ENCODE measurements at regions not wholly inside any gene's neighbourhood (a gene's known extent, or its start where the extent isn't known, plus 50 kb on each side); places are given as distances from the start of the nearest gene placed in this dataset.

DNA sequence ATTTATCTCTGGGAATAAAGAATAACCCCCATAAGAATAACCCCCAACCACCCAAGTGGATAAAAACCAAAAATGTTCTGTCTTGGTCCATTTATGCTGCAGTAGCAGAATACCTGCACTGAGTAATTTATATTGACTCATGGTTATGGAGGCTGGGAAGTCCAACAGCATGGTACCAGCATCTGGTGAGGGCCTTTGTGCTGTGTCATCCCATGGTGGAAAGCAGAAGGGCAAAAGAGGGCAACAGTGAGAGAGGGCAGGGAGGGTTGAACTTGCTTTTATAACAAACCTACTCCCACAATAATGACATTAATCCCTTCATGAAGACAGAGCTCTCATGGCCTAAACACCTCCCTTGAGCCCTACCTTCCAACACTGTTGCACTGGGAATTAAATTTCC lies 133.7 kb downstream of the ERMARD start:
- no peak for TF ChIP-seq Cebpa-rat (IDR thresholded peaks at IDR 0.05)
- Histone ChIP-seq H3K4me1 (no peaks in the 10 kb centered on the region), H3K4me2 (no peak overlapping the region), H3K4me3 (no peak overlapping the region), H3K27me3 (no peaks in the 10 kb centered on the region), H3K27ac (no peak overlapping the region), H3K9ac (no peak overlapping the region), H4K20me1 (no peaks in the 10 kb centered on the region), H3K36me3 (no peaks in the 10 kb centered on the region), H3K9me3 (replicated peaks in 1 of 11) (peaks cover 0 to 9% (median 0%) of the 10 kb centered on the region in 11 experiments; a peak in 4 of 22 replicates)

DNA sequence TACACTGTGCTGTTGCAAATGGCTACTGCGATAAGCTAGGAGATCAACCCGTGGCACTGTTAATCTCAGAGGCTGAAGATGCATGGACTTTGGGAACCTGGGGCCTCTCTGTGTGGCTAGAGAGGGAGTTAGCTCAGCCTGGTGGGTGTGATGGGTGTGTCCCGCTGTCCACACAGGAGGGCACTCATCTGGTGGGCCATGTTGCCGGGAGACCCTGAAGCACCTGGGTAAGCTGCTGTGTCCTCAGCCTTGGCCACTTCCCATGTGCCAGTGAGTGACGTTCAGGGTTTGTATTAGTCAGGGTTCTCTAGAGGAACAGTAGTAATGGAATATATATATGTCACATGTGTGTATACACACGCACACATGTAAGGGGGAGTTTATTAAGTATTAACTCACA lies 132.7 kb downstream of the ERMARD start:
- Histone ChIP-seq H3K27me3 (no peaks in the 10 kb centered on the region), H3K9ac (no peak overlapping the region), H3K36me3 (no peaks in the 10 kb centered on the region), H3K4me3 (no peak overlapping the region), H3K27ac (no peak overlapping the region), H3K4me2 (no peak overlapping the region), H3K4me1 (no peaks in the 10 kb centered on the region), H3K9me3 (replicated peaks in 1 of 11) (peaks cover 0 to 9% (median 0%) of the 10 kb centered on the region in 11 experiments; a peak in 4 of 22 replicates), H4K20me1 (no peaks in the 10 kb centered on the region)
- no peak for TF ChIP-seq Cebpa-rat (IDR thresholded peaks at IDR 0.05)

DNA sequence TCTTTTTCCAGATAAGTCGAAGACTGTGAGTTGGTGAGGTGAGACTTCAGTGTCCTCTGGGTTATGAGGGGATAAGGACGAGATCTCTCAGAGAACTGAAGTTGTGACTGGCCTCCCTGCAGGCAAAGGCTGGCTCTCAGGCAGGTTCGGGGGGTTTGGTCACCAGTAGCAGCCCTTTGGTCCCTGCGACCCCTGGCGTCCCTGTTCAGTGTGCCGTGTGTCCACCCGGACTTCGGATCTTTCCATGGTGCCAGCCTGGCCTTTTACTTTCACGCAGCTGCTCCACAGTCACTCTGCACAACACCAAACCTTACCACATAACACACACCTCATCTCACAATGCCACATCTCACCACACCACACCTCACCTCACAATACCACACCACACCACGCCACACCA lies 131.9 kb downstream of the ERMARD start:
- TF ChIP-seq Cebpa-rat (IDR thresholded peaks at IDR 0.05), result no peak
- no peak overlapping the region for H3K4me2 ChIP-seq
- no peaks in the 10 kb centered on the region for H3K4me1 ChIP-seq
- no peaks in the 10 kb centered on the region for H3K27me3 ChIP-seq
- H3K4me3 ChIP-seq, result no peak overlapping the region
- no peaks in the 10 kb centered on the region for H3K36me3 ChIP-seq
- H3K9me3 ChIP-seq (replicated peaks in 1 of 11), result peaks cover 0 to 9% (median 0%) of the 10 kb centered on the region in 11 experiments; a peak in 4 of 22 replicates
- H3K27ac ChIP-seq, result no peak overlapping the region
- no peak overlapping the region for H3K9ac ChIP-seq
- H4K20me1 ChIP-seq, result no peaks in the 10 kb centered on the region

DNA sequence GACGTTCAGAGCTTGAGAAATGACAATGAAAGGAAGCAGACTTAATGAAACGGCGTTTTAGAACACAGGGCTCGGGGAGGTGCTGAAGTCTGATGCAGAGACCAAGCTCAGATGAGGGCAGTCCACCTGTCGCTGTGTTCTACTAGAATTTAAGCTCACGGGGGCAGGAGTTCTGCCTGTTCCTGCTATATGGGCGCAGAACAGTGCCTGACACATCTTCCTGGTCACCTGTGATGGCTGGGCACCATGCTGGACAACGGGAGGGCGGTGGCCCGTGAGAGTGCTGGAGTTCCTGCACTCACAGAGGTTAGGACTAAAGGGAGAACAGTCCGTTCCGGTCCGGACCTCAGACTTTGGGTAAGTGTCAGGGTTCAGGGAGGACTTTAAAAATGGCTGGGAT lies 130.6 kb downstream of the ERMARD start:
- no peaks in the 10 kb centered on the region for H3K27me3 ChIP-seq
- H3K4me1 ChIP-seq, result no peaks in the 10 kb centered on the region
- peaks cover 0 to 9% (median 0%) of the 10 kb centered on the region in 11 experiments; a peak in 4 of 22 replicates for H3K9me3 ChIP-seq (replicated peaks in 1 of 11)
- no peak overlapping the region for H3K9ac ChIP-seq
- H3K36me3 ChIP-seq, result no peaks in the 10 kb centered on the region
- no peak overlapping the region for H3K27ac ChIP-seq
- H4K20me1 ChIP-seq, result no peaks in the 10 kb centered on the region
- H3K4me3 ChIP-seq, result no peak overlapping the region
- no peak overlapping the region for H3K4me2 ChIP-seq
- no peak for TF ChIP-seq Cebpa-rat (IDR thresholded peaks at IDR 0.05)

DNA sequence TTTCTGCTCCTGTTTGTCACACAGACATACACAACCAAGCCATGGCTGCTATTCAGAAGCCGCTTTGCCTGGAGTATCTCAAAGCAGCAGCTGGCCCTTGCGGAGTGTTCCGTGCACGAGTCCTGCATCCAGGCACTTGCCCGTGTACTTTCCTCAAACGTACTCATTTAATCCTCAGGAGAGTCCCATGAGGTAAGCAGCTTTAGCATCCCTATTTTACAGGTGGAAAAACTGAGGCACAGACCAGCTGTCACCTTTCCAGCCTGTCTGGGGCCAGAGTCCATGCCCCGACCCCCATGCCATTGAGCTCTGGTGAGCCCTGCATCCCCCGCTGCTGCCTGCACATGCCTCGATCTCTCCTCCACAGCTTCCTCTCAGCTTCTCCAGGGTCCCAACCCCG lies 130.0 kb downstream of the ERMARD start:
- Histone ChIP-seq H3K27ac (no peak overlapping the region), H4K20me1 (no peaks in the 10 kb centered on the region), H3K27me3 (no peaks in the 10 kb centered on the region), H3K9me3 (replicated peaks in 1 of 11) (peaks cover 0 to 9% (median 0%) of the 10 kb centered on the region in 11 experiments; a peak in 4 of 22 replicates), H3K36me3 (no peaks in the 10 kb centered on the region), H3K4me1 (no peaks in the 10 kb centered on the region), H3K4me2 (no peak overlapping the region), H3K9ac (no peak overlapping the region), H3K4me3 (no peak overlapping the region)
- no peak for TF ChIP-seq Cebpa-rat (IDR thresholded peaks at IDR 0.05)

DNA sequence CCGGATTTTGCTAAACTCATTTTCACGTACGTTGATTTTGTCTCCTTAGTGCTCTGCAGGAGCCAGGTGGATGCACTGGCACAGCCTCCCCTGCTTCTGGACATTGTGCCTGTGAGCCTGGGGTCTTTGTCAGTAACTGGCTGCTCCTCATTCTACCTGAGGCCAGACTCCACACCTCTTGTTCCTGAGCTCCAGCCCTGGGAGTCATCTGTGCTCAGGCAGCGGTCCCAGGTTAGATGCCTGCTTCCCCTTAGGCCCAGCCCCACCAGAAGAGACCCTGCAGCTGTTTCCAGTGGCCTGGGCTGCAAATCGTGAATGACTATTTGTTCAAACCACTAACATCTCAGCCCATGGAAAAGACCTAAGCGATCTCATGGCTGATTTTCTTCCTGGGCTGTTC lies 129.1 kb downstream of the ERMARD start:
- Histone ChIP-seq H3K4me3 (no peak overlapping the region), H3K36me3 (no peaks in the 10 kb centered on the region), H3K27me3 (no peaks in the 10 kb centered on the region), H3K4me2 (no peak overlapping the region), H3K9me3 (replicated peaks in 1 of 11) (peaks cover 0 to 16% (median 4%) of the 10 kb centered on the region in 11 experiments; a peak in 13 of 22 replicates), H4K20me1 (no peaks in the 10 kb centered on the region), H3K9ac (no peak overlapping the region), H3K27ac (no peak overlapping the region), H3K4me1 (no peaks in the 10 kb centered on the region)
- no peak for TF ChIP-seq Cebpa-rat (IDR thresholded peaks at IDR 0.05)

DNA sequence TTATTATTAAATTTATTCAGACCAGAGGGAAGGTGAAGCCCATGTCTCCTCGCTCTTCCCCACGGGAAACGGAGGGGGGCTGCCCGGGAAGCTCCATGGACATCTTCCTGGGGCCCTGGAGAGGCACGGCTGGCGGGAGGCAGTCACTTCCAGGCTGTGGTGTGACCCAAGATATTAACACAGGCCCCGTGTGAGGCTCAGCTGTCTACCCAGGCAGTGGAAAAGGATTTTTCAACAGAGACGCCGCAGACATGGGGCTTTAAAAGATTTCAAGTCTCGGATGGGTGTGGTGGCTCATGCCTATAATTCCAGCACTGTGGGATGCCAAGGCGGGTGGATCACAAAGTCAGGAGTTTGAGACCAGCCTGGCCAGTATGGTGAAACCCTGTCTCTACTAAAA lies 117.9 kb downstream of the ERMARD start:
- Histone ChIP-seq H3K4me1 (peaks cover 23 to 53% (median 51%) of the 10 kb centered on the region in 10 experiments), H3K4me2 (peak overlapping the region in 9 of 11 experiments; percentile 34 to 90 (median 77); a peak in 10 of 22 replicates), H4K20me1 (no peaks in the 10 kb centered on the region), H3K4me3 (no peak overlapping the region), H3K9me3 (replicated peaks in 1 of 11) (peaks cover 7 to 35% (median 20%) of the 10 kb centered on the region in 11 experiments; a peak in 19 of 22 replicates), H3K9ac (no peak overlapping the region), H3K27me3 (no peaks in the 10 kb centered on the region), H3K27ac (peak overlapping the region in 2 of 11 experiments; percentile 16 to 84; a peak in 1 of 22 replicates), H3K36me3 (no peaks in the 10 kb centered on the region; a peak in 1 of 22 replicates)
- no peak for TF ChIP-seq Cebpa-rat (IDR thresholded peaks at IDR 0.05)

DNA sequence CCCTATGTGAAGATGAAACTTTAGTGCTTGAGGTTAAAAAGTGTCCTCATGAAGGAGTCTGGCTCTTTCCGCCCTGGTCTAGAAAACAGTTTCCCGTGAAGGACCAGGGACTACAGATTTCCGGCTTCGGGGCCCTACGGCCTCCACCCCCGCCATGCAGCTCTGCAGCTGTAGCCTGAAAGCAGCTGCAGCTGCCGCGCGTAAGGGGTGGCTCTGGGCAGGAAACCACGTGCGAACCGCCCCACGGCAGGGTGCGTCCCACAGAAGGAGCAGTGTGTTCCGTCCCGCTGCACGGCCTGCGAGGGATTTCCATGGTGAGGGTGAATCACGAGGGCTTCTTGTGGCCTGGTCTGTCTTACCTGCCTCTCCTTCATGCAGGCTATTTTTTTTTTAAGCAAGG lies 117.0 kb downstream of the ERMARD start:
- peak overlapping the region in 7 of 11 experiments; percentile 7 to 72 (median 52); a peak in 11 of 22 replicates for H3K9ac ChIP-seq
- peaks cover 22 to 62% (median 59%) of the 10 kb centered on the region in 10 experiments for H3K4me1 ChIP-seq
- H3K9me3 ChIP-seq (replicated peaks in 1 of 11), result peaks cover 7 to 36% (median 20%) of the 10 kb centered on the region in 11 experiments; a peak in 19 of 22 replicates

DNA sequence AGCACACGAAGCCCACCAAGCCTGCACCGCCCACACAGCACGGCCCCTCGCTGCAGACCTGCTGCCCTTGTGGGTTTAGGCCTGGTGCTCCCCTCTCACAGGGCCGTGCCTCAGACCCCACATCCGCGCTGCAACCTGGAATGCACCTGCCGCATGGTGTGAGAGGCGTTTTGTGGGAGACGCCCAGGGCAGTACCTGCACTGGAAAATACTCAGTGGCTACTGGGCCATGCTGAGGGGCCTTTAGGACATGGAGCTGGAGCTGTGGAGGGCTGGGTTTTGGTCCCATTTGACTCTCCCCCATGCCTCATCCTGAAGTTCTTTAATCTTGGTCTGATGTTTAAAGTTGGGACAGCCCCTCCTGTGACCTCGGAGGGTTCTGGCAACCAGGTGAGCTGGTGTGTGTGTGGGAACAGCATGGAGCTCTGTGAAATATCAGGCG lies 116.3 kb downstream of the ERMARD start:
- no peak for TF ChIP-seq Cebpa-rat (IDR thresholded peaks at IDR 0.05)
- H3K4me3 ChIP-seq, result 0 out of 20 replicates have a peak overlapping the region, but pooled peaks of 1 of the 10 experiments have one; percentile 2
- H3K27ac ChIP-seq, result peak overlapping the region in 9 of 11 experiments; percentile 17 to 86 (median 65); a peak in 18 of 22 replicates
- no peaks in the 10 kb centered on the region for H3K27me3 ChIP-seq
- peaks cover 7 to 36% (median 20%) of the 10 kb centered on the region in 11 experiments; a peak in 19 of 22 replicates for H3K9me3 ChIP-seq (replicated peaks in 1 of 11)
- peak overlapping the region; percentile 52 to 91 (median 84) for H3K4me2 ChIP-seq
- no peaks in the 10 kb centered on the region; a peak in 1 of 22 replicates for H3K36me3 ChIP-seq
- H3K9ac ChIP-seq, result peak overlapping the region in 5 of 11 experiments; percentile 37 to 72 (median 68); a peak in 9 of 22 replicates
- H4K20me1 ChIP-seq, result no peaks in the 10 kb centered on the region
- H3K4me1 ChIP-seq, result peaks cover 25 to 67% (median 63%) of the 10 kb centered on the region in 10 experiments

More for the DNA sequence above, 117.0 kb downstream of the ERMARD start:
- Histone ChIP-seq H3K36me3 (no peaks in the 10 kb centered on the region; a peak in 1 of 22 replicates), H3K27me3 (no peaks in the 10 kb centered on the region), H4K20me1 (no peaks in the 10 kb centered on the region), H3K27ac (peak overlapping the region in 9 of 11 experiments; percentile 17 to 86 (median 65); a peak in 17 of 22 replicates), H3K4me2 (peak overlapping the region; percentile 52 to 91 (median 84)), H3K4me3 (peak overlapping the region in 1 of 10 experiments; percentile 11; a peak in 1 of 20 replicates)
- TF ChIP-seq Cebpa-rat (IDR thresholded peaks at IDR 0.05), result no peak
